SH-SY5Y (cell line): ENCODE measurements at regions not wholly inside any gene's neighbourhood (a gene's known extent, or its start where the extent isn't known, plus 50 kb on each side); places are given as distances from the start of the nearest gene placed in this dataset.

Experiments used
- GATA2 ChIP-seq: IDR thresholded peaks from 2 replicates; pipeline ENCODE4 v1.6.1; 2011; ENCODE audit warnings: mild to moderate bottlenecking, low read depth, low read length
- GATA3 ChIP-seq: IDR thresholded peaks from 2 replicates; pipeline ENCODE4 v1.6.1; 2011; ENCODE audit warnings: low read depth, mild to moderate bottlenecking, low read length, moderate library complexity

DNA sequence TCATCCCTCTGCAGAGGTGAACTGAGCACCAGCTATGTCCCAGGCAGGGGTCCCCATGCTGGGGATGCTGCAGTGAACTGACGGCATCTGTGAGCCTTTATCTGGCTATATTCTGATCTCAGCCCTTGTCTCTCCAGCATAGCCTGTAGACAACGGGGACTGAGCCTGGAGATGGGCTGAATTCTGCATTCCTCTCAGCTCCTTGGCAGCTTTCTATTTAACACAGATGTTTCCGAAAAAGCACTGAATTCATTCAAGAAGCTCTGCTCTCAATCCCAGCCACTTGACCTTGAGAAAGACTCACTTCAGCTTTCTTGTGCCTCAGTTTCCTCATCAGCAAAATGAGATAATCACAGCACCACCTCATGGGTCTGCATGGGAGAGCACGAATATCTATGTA, 204.4 kb upstream of the PMEPA1 start:
- TF ChIP-seq GATA3, result no peak
- TF ChIP-seq GATA2, result no peak

- TF ChIP-seq GATA3, result no peak
- TF ChIP-seq GATA2, result no peak
These were observed 203.5 kb upstream of the PMEPA1 start for GRCh38 chr20:57913156-57913930.

- no peak for TF ChIP-seq GATA3
- TF ChIP-seq GATA2, result no peak
These were observed 202.4 kb upstream of the PMEPA1 start for GRCh38 chr20:57912227-57912582.

DNA sequence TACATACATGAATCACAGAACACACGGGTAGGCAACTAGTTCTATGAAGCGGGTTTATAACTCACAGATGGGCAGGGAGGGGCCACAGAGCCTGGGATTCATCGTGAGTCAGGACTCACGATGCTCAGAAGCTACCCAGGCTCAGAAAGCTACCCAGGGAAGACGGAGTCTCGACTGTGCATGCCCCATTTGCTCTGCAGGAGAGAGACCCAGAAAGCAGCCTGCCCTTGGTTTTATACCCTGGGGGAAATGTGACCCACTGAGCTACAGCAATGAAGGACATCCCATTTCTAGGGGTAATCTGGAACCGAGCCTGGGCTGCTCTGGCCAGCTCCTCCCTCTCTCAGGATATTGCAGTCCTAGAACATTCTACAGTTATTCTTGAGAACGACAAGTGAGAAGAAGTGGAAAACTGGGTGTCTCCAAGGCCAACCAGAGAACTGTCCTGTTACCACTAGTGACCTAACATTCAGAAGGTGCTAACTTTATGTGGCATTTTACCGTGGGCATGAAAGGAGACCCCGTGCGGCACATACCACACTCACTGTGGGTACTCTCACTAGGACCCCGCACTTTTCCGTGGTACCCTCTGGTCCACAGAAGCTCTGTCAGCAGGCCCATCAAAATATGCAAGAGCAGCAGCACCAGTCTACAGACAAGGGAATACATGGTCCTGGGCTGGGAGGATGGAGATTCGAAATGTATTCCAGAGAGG, 201.9 kb upstream of the PMEPA1 start:
- no peak for TF ChIP-seq GATA3
- TF ChIP-seq GATA2, result no peak

- TF ChIP-seq GATA2 (no peak), GATA3 (no peak)
These were observed 200.9 kb upstream of the PMEPA1 start for GRCh38 chr20:57910716-57911115.

DNA sequence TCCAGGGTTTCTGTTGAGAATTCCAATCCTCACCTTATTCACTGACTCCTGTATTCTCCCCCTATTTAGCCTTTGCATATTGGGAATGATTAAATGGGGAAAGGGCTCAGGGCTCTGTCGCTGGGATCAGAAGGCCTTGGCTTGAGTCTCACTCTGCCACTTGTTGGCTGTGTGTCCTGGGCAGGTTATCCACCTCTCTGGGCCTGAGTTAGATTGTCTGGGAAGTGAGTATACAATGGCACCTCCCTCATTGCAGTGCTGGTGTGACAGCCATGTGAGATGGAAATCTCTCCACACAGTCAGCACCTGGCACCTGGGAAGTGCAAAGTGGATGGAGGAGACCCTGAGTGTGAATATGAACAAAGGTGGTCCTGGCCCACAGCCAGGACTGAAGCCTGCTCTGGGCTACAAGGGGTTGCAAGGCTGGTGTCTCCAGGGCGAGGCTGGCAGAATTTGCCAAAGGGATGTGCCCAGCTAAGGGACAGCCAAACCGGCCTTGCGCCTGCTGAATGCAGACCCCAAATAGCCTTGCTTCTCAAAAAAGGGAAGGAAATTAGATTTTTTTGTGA, 200.0 kb upstream of the PMEPA1 start:
- TF ChIP-seq GATA2 (no peak), GATA3 (no peak)

- TF ChIP-seq GATA3, result no peak
- TF ChIP-seq GATA2, result no peak
These were observed 199.2 kb upstream of the PMEPA1 start for GRCh38 chr20:57908704-57909630.

- TF ChIP-seq GATA3 (no peak), GATA2 (no peak)
These were observed 198.4 kb upstream of the PMEPA1 start for GRCh38 chr20:57908226-57908625.

- TF ChIP-seq GATA2 (peak; percentile 47), GATA3 (no peak)
These were observed 197.6 kb upstream of the PMEPA1 start for GRCh38 chr20:57907131-57908000.

DNA sequence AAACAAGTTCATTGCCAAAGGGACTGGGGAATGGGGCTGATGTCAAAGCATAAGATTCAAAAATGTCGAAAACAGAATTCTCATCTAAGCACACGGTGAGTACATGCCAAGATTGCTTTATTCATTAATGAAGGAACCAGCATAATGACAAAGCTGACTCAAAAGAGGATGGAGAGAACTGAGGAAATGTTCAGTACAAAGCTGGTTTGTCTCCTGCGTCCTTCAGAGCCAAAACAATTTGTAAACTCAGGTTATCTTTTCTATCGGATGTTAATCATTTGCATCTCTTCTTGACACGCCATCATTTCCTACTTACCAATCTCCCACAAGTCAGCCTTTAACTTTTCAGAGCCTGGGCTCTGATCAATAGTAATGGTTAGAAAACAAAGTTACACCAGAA, 195.6 kb upstream of the PMEPA1 start:
- TF ChIP-seq GATA2 (no peak), GATA3 (no peak)

GRCh38 chr20:57904314-57905105, 194.7 kb upstream of the PMEPA1 start:
- TF ChIP-seq GATA3 (no peak), GATA2 (no peak)

DNA sequence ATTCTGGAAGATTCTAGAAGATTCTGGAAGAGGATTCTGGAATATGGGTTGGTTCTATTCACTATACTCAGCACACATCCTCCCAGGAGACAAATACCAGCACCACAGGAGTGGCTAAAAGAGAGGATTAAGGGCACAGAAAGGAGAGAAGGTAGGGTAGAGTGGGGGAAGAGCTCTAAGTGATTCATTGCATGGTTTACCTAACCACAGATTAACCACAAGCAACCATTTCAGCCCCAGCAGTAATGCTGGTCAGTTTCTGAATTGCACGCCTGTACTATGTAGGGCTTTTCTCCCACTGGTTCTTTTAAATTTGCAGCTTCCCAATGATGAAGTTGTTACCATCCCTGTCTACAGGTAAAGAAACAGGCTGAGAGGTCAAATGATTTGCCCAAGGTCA, 192.7 kb upstream of the PMEPA1 start:
- TF ChIP-seq GATA2 (no peak), GATA3 (no peak)
